Sigmoid colon (tissue), 3 donors: ENCODE measurements at regions not wholly inside any gene's neighbourhood (a gene's known extent, or its start where the extent isn't known, plus 50 kb on each side); places are given as distances from the start of the nearest gene placed in this dataset.
"Not testable (repeated sequence)": the region's sequence is repeated elsewhere in the genome, so short reads cannot be mapped to it uniquely, and the experiment has no call there.

Experiments used
- CTCF ChIP-seq, 4 experiments: fragments of 450-650 bp in 3 of 4; fragments of 200-600 bp in 1 of 4; IDR thresholded peaks; one replicate each; pipeline ENCODE4 v1.5.1; 2016 to 2019; ENCODE audit warnings: antibody characterized with exemption in 4 of 4, mild to moderate bottlenecking in 3 of 4, moderate library complexity in 2 of 4
- POLR2A ChIP-seq, 2 donors: fragments of 450-650 bp; IDR thresholded peaks; one replicate each; pipeline ENCODE4 v1.6.1; 2016; ENCODE audit warnings: antibody characterized with exemption in 2 of 2, mild to moderate bottlenecking in 2 of 2, moderate library complexity in 2 of 2

DNA sequence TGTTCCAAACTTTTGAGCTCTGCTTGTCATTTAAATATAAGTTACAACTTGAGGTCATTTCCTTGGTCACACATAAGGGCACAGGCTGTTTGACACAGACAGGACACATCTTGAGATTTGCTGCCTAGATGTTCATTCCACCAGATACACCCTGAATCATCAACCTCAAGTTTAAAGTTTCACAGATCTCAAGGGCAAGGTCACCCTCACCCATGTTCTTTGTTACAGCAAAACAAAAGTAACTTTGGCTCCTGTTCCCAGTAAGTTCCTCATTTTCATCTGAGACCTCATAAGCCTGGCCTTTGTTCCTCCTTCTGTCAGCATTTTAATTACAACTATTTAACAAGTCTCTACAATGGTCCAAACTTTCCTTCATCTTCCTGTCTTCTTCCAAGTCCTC is 106.7 kb upstream of the CTSV start:
- TF ChIP-seq POLR2A, CTCF (IDR thresholded peaks at IDR 0.05): not testable (repeated sequence)
